Fibroblast of skin of left biceps (primary cell): ENCODE measurements at regions not wholly inside any gene's neighbourhood (a gene's known extent, or its start where the extent isn't known, plus 50 kb on each side); places are given as distances from the start of the nearest gene placed in this dataset.

Experiments used
- DNase-seq, 2 experiments: peaks; one replicate each; pipeline ENCODE4 v3.0.0-alpha.2; 2013; ENCODE audit warnings: low read depth in 2 of 2

DNA sequence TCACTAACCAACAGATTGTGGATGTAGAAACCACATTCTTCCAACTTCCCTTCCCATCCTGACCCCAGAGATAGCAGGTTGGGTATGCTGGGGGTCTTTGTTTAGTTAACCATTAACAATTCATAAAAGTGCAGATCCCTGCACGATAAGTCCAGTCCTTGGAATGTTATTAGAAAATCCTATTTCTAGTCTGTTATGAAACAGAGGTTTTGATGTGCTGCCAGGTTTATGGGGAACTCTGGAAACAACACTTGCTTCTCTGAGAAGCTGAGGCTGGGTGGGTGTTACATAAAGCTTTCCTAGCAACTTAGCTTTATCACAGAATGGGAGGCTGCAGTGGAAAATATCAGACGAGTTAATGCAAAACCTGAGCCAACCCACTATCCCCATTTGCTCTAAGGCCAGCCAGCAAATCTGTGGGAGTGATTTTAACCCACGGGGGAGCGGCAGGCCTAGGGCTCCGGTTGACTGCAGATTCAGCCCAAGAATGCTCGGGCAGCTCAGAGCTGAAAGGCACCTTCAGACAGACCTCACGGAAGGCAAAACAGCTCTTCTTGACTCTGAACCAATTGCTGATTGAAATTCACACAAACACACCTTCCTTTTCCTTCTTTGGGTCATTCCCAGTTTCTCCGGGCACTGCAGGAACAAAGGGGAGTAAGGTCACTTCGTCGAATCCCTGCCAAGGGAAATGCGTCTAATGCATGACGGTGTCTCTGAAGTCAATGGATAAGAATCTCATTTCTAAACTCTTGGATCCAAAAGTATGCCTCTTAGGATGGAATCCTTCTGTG is 111.7 kb upstream of the IRF2BP2 start:
- DNase-seq = peak; percentile 86

DNA sequence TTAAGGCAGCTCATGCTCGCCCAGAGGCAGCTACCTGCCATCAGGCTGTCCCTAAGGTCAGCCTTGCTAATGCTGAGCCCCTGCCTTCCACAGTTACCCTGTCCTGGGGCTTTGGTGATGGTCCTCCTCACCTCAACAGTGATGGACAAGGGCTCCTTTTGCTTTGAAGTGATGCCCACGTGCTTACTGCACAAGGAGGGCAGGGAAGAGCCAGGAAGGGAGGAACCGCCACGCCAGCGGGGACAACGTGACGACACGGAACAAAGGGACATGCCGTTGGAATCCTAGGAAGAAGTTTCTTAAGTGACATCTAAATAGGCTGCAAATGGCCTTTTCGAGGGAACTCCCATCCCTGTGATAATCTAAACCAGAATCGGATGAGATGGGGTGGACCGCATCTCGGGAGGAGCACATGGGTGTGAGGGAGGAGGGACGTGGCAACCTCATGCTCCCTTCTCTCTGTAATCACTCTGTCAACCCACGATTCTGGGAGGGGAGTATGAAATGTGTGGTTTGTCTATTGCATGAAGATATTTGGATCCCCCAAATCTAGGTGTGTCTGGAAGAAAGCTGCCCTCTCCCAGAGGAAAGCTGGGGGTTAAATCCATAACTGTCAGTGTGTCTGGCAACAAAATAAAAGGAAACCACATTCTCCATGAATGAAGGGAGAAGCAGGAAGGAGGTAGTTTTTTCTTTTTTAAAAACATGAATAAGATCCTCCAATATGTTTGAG is 110.9 kb upstream of the IRF2BP2 start:
- DNase-seq = peak in 1 of 2 experiments; percentile 36

DNA sequence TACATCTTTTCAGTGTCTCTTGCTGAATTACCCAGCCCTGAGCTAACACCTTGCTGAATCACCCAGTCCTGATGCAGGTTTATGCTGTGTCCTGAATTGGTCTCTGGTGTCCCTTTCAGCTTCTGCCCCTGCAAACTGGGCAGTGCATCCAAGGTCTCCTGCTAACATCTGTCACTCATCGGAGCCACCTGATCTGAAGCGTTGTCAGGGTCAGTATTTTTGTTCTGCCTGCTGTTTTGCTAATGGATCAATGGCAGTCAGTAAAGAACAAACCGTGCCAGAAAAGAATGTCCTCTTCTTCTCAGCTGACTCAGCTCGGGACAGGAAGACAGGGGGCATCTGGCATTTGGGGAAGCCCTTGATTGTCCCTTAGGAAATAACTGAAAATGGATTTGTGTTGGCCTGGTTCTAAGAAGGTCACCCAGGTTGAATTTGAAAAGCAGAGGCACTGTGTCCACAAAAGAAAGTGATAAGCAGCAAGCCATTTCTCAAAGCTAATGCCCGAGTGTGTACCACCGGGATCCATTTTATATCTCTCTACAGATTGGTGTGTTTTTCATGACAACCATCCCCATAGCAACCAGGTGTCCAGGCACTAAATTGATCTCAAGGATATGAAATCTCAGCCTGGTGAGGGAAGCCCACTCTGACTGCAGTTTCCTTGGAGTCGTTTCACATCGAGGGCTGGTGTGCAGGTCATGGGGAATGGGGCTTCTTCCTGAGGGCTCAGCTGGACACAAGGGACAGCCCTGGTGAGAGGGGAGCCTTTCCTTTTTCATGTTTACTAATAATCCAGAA is 109.7 kb upstream of the IRF2BP2 start:
- DNase-seq = no peak

DNA sequence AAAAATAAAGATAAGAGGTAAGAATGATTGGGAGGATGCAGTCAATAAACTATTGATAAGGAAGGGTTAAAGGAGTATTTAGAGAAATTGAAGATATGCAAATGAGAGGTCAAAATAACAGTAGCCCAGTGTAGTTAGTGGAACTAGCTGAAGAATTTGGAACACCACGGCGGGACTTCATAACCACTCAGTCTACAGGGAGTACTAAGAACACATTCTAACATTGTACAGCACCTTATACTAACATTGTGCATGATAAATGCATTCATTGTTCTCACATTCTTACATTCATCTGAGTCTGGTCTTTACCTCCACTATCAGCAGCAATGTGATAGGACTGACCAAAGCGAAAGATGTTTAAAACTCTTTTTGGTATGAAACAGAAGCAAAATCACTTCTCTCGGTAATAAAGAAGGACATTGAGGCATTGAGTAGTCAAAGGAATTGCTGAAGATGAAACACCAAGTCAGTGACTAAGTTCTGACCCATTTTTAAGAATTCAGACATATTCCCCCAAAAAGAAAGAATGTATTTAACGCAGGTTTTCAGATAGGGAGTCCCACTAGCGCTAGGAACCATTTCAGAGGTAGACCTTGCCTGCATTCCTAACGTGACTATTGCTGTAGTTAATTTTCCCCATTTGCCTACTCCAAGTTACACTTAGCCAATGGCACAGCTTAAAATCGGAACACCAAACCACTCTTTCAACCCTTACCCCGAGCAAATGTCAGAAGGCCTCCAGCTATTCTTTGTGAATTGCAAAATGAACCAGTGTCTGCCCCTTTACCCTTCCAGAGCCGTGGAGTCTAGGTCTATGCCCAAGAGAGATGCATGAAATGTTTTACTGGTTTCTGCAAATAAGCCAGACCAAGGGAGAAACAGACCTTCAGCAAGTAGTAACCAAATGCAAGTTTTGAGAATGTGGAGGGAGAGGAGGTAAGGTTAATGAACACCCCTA is 108.8 kb upstream of the IRF2BP2 start:
- no peak for DNase-seq

DNA sequence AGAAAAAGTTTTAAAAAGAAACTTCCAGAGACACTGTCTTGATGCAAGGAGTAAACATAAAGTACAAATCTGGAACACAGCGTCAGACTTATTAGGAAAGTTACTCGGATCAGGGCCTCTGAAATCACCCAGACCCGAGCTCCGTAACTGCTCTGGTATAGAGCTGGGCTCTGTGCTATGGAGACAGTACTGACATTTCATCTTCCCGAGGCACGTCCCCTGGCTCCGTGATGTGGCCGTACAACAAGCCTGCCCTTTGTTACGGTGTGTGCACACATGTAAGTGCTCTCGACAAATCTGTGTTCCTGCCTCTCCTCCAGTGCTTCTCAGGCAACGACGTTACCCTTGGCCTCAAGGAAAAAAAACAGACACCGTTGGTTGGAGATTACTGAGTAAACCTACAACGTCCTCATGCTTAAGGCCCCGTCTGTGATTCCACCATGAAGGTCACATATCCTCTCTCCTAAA is 107.0 kb upstream of the IRF2BP2 start:
- no peak for DNase-seq

DNA sequence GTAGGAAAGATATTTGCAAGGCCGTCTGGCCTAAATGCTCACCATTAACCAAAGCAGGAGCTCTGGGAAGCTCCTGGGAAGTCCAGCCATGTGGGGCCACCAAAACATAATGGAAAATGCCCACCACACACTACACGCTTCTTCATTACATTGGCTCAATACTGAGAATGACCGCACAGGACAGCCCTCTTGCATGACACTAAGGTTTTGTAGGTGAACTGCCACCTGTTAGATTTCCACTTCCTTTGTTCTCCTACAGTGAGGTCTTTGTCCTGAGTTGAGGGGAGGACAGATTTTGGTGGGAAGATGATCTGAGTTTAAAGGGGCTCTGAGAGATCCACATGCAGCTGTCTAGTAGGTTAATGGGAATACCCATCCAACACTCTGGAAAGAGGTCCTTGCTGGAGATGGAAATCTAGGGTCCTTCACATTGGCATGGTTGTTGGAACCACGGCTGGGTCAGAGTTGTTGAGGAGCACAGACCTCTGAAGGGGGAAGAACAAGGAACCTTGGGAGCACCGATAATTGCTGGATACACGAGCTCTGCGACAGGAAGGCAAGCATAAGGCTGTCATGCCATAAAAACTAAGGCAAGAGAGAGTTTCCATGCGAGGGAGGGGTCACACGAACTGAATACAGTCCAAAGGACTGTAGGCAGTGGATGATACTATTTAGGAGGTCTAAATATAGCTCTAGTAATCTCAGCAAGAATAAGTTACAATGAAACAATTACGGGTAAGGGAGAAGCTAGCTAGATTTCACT is 105.5 kb upstream of the IRF2BP2 start:
- DNase-seq = no peak

DNA sequence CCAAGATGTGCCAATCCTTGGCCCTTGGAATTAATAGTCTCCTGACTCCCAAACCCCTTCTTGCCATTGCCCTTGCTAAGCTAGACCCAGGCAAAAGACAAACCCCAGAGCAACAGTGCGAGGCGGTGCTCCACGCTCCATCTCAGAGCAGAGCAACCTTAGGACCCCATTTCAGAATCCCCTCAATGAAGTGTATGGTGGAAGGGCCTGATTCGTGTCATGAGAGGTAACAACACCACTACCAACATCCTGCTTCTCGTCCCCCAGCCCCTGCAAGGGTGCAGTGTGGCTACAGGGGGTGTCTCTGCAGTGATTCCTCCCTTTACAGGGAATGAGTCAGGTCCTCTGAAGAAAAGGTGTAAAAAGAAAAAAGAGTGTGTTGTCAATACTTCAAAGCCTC is 103.9 kb upstream of the IRF2BP2 start:
- DNase-seq = no peak

DNA sequence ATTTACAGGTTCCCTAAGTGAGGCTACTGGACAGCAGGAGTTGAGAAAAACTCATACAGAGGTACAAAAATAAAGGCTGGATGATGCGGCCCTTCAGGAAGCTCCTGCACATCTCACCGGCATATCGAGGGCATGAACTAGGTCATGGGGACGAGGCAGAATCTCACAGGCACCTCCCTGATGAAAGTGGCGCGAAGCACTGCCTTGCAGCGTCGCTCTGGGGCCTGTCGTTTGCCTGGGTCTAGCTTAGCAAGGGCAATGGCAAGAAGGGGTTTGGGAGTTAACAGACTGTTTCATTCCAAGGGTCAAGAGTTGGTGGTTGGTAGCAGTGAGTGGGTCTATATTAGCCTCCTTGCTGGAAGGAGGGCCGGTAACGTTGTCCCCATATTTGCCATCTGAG is 103.5 kb upstream of the IRF2BP2 start:
- DNase-seq = no peak

DNA sequence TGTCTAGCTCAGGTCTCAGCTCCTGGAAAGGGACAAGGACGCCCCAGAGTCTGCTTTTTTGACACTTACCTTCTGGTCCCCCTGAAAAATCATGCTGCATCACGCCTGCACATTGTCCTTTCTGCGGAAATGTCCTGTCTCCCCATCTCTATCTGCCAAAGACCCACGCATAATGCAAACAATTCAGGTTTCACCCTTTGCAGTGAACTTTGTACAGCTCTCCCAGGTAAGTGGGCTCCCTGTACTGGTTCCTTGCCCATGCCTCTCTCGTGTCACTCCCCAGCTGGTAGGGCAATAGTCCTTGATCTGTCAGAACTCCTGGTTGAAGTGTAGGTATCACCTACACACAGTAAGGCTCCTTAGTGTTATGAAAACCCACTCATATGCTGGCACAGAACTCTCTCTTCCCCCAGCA is 102.9 kb upstream of the IRF2BP2 start:
- no peak for DNase-seq

DNA sequence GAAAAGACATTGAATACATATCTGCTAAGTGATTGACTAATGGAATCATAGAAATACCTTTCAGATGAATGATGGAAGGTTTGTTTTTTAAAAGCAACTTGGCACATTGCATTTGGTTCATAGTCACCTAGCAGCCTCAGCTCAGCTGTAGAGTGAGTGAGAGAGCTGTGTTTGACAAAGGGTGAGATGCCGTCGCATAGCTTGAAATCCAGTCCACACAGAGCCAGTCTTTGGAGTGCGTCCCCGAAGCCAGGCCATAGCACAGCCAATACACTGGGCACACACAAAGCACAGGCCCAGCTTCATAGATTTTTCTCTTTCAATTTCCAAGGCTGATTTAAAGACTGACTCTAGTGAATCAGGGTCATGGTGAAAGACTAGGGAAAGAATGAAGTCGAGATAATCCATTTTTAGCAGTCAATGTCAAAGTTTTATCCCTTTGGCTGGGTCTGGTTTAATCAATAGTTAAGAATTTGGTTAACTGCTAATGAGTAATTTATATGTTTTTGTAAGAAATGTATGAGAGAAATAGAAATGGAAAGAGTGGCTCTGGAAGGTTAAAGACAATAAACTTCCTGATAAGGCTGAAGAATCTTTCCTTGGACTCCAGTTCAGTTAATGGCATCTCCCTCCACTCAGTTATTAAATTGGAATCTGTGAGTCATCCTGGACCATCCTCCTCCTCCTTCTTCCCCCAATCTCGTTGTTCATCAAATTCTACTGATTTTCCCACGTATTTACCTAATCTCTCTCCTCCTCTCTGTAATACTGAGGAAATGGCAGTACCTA is 101.2 kb upstream of the IRF2BP2 start:
- no peak for DNase-seq

DNA sequence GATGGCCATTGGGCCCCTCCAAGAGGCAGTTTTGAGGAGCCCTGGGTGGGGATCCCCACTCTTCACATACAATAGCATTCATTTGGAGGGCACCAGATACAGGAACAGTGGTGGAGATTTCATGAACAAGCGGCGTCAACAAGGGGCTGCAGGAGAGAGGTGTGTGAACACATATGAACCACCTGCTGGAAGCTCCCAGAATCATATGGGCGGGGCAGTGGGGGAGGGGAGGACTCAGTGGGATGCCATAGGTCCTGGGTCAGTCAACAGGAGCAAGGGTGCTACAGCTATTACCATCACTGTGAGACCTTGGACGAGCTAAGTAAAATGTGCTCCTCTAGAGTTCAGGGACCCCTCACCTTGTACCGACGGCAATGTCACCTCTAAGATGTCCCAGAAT is 100.4 kb upstream of the IRF2BP2 start:
- no peak for DNase-seq

DNA sequence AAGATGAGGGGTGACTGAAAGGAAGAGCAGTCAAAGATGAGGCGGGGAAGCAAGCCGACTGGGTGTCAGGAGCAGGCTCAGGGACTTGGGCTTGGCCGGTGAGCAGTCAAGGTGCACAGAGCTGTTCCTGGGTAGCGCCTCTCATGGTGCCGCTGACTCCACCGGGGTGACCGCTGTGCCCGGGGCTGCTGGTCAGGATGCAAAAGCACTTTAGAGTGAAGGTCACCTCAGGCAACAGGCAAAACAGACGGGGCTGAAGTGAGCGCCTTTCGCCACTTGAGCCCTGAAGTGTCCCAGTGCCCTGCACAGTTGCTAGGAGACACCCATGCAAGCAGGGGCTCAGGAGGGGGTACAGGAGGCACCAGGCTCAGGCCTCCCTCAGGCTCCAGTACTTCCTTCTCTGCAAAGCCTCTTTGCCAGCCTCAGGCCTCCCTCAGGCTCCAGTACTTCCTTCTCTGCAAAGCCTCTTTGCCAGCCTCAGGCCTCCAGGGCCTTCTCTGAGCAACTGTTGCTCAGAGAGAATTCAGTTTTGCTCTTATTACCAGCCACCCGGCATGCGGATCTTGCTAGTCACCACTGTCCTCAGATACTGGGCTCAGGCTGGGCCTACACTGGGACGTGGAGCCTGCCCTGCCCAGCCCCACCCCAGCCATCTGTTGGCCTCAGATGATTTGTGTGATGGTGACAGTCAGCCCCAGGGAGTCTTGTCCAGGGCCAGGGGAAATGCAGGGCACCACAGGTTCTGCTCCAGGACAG is 99.7 kb upstream of the IRF2BP2 start:
- no peak for DNase-seq

DNA sequence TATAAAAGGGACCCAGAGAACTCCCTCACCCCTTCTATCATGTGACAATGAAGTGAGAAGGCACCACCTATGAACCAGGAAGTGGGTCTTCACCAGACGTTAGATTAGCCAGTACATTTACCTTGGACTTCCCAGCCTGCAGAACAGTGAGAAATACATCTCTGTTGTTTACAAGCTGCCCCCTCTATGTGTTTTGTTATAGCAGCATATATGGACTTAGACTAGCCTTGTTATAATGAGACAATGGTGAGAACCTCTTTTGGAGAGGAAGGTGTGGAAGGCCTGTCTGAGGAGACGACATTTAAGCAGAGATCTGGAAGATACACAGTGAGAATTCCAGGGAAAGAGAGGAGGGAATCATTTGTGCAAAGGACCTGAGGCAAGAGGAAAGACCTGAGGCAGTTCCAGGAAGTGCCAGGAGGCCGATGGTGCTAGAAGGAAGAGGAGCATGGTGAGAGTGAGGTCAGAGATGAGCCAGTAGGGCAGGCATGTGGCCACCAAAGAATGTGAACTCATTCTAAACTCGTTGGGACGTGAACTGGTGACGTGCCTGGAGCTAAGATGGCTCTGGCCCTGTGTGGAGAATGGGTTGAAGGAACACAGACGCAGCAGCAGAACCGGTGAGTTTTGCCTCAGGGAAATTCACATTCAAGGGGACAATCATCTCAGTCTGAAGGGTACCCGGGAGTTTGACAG is 98.9 kb upstream of the IRF2BP2 start:
- DNase-seq = no peak

DNA sequence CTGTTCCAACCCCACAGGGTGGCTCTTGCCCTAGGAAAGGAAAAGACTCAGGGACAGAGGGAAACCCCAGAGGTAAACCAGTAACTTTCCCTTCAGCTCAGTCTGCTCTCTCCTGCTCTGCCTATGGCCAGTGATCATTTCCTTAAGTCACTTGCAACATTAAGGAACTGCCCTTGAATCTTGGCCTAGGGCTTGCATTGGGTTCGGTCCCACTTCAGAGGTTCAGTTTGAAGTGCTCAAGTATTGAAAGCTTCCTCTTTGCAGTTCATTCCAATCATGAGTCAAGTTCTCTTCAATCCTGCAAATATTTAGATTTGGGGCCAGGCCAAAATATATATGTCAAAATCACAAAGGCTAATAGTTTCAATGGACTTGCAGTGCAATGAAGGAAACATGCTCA is 97.7 kb upstream of the IRF2BP2 start:
- no peak for DNase-seq

DNA sequence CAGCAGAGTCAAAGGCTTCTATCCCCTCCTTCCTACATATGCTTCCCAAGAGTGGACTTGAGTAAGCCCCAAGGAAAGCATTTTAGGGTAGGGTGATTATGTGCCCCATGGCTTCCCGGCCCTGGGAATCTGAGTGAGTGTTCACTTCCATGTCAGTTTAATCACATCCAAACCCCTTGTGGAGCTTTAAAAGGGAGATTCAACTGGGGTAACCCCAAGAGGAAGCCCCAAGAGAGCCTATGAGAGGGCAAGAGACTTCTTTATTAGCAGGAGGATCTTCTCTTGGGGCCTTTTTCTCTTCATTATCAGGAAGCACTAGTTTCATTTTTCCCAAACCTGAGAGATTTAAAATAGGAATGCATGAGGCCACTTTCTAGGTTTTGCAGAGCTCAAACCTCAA is 97.0 kb upstream of the IRF2BP2 start:
- no peak for DNase-seq

DNA sequence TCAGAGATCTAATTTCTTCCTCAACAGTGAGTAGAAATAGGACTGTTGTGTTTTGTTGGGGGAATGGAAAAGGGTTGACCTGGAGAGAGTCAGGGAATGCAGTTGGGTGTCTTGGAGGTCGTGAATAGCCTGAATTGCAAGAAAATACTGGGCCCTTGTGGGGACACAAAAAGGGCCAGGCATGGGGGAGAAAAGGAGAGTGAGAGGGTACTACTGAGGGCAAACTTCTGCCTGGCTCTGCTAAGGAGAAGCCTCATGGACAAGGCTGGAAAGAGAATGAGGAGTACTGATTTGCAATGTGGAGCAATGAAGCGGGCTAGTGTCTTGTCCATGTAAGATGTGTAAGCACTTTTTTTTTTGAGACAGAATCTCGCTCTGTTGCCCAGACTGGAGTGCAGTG is 96.2 kb upstream of the IRF2BP2 start:
- no peak for DNase-seq

DNA sequence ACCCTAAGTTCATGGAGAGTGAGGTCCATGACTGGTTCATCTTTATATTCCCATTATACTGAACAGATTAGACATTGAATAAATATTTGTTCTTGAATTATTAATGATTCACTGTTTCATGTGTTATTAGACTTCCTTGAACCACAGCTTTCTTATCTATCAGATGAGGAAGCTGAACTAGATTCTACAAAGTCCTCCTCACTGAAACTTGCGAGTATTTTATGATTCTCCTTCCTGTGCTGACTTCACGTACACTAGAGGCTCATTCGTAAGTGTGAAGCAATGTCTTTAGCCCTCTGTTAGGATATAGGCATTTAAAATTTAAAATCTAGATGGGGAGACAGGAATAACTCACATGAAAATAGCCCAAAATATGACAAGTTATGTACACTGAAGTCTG is 95.6 kb upstream of the IRF2BP2 start:
- DNase-seq = no peak
